HG03196 (cell line): ENCODE measurements at regions not wholly inside any gene's neighbourhood (a gene's known extent, or its start where the extent isn't known, plus 50 kb on each side); places are given as distances from the start of the nearest gene placed in this dataset.
"Not testable (repeated sequence)": the region's sequence is repeated elsewhere in the genome, so short reads cannot be mapped to it uniquely, and the experiment has no call there.

Source experiments
- ATAC-seq: cut with Tn5 transposase; IDR thresholded peaks from one replicate; pipeline ENCODE4 v1.9.1; 2021; ENCODE audit not compliant: unreplicated experiment

GRCh38 chr3:43838009-43838758, 147.4 kb downstream of the ABHD5 start:
- no peak for ATAC-seq

GRCh38 chr3:43838877-43839276, 148.1 kb downstream of the ABHD5 start:
- ATAC-seq = no peak

- no peak for ATAC-seq
These were observed 152.6 kb downstream of the ABHD5 start for GRCh38 chr3:43843386-43843785.

GRCh38 chr3:43844757-43845156, 154.0 kb downstream of the ABHD5 start:
- ATAC-seq = no peak

GRCh38 chr3:43845553-43845952, 154.8 kb downstream of the ABHD5 start:
- not testable (repeated sequence) for ATAC-seq

GRCh38 chr3:43852066-43852465, 161.3 kb downstream of the ABHD5 start:
- no peak for ATAC-seq

GRCh38 chr3:43854283-43854682, 163.5 kb downstream of the ABHD5 start:
- ATAC-seq = no peak

GRCh38 chr3:43854916-43855315, 164.2 kb downstream of the ABHD5 start:
- no peak for ATAC-seq

GRCh38 chr3:43855674-43856299, 165.0 kb downstream of the ABHD5 start:
- no peak for ATAC-seq

GRCh38 chr3:43856351-43856750, 165.6 kb downstream of the ABHD5 start:
- no peak for ATAC-seq

- ATAC-seq = no peak
These were observed 166.0 kb downstream of the ABHD5 start for GRCh38 chr3:43856761-43857160.

GRCh38 chr3:43857361-43858293, 166.9 kb downstream of the ABHD5 start:
- no peak for ATAC-seq

GRCh38 chr3:43858294-43858701, 167.6 kb downstream of the ABHD5 start:
- ATAC-seq = no peak

GRCh38 chr3:43859766-43860165, 169.0 kb downstream of the ABHD5 start:
- ATAC-seq = no peak

- ATAC-seq = no peak
These were observed 170.9 kb downstream of the ABHD5 start for GRCh38 chr3:43861635-43862034.

- no peak for ATAC-seq
These were observed 171.7 kb downstream of the ABHD5 start for GRCh38 chr3:43862470-43862869.

- ATAC-seq = no peak
These were observed 172.5 kb downstream of the ABHD5 start for GRCh38 chr3:43862992-43863805.

- no peak for ATAC-seq
These were observed 173.5 kb downstream of the ABHD5 start for GRCh38 chr3:43863966-43864933.

- no peak for ATAC-seq
These were observed 174.6 kb downstream of the ABHD5 start for GRCh38 chr3:43865351-43865750.
